ENCODE measurements at regions not wholly inside any gene's neighbourhood (a gene's known extent, or its start where the extent isn't known, plus 50 kb on each side); places are given as distances from the start of the nearest gene placed in this dataset.

GRCh38 chr4:96149894-96150293 is 310.0 kb downstream of the PDHA2 start:
- TF ChIP-seq CTCF (IDR thresholded peaks at IDR 0.05) (no peak), POLR2A (IDR thresholded peaks at IDR 0.05) (no peak)
